GM23338 (cell line): ENCODE measurements at regions not wholly inside any gene's neighbourhood (a gene's known extent, or its start where the extent isn't known, plus 50 kb on each side); places are given as distances from the start of the nearest gene placed in this dataset.

Experiments used
- ATAC-seq: fragments of 200-7000 bp; cut with Tn5 transposase; 3 replicates; pipeline ENCODE4 v1.9.1; 2020
- DNase-seq: peaks from one replicate; pipeline ENCODE4 v3.0.0-alpha.2; 2015; ENCODE audit warnings: low spot score
- H2AFZ ChIP-seq: fragments of 200-600 bp; sonication (generic); 2 replicates; pipeline ENCODE4 v1.8.0; 2016; ENCODE audit warnings: antibody characterized with exemption, mild to moderate bottlenecking, moderate library complexity
- H3F3A ChIP-seq: fragments of 200-600 bp; sonication (generic); replicated peaks from 2 replicates; pipeline ENCODE4 v1.8.0; 2017; ENCODE audit warnings: antibody characterized with exemption, mixed run types, low read depth
- H3K27ac ChIP-seq: fragments of 200-600 bp; sonication (generic); 2 replicates; pipeline ENCODE4 v1.6.1; 2016; ENCODE audit warnings: low read depth
- H3K27me3 ChIP-seq: fragments of 200-600 bp; sonication (generic); 2 replicates; pipeline ENCODE4 v1.8.0; 2016; ENCODE audit warnings: mild to moderate bottlenecking, mixed run types, moderate library complexity; ENCODE audit not compliant: insufficient read depth
- H3K36me3 ChIP-seq: fragments of 200-600 bp; sonication (generic); 2 replicates; pipeline ENCODE4 v1.8.0; 2016; ENCODE audit warnings: mild to moderate bottlenecking; ENCODE audit not compliant: insufficient read depth
- H3K4me1 ChIP-seq: fragments of 200-600 bp; sonication (generic); 2 replicates; pipeline ENCODE4 v1.8.0; 2016; ENCODE audit warnings: mild to moderate bottlenecking, moderate library complexity; ENCODE audit not compliant: insufficient read depth
- H3K4me2 ChIP-seq: fragments of 200-600 bp; sonication (generic); 2 replicates; pipeline ENCODE4 v1.7.1; 2017; ENCODE audit warnings: mixed run types
- H3K4me3 ChIP-seq: fragments of 200-600 bp; sonication (generic); 2 replicates; pipeline ENCODE4 v1.6.1; 2016; ENCODE audit warnings: mixed run types
- H3K79me2 ChIP-seq: fragments of 200-600 bp; sonication (generic); replicated peaks from 2 replicates; pipeline ENCODE4 v1.8.0; 2017; ENCODE audit warnings: mild to moderate bottlenecking; ENCODE audit not compliant: insufficient read depth
- H3K9me2 ChIP-seq: fragments of 200-600 bp; sonication (generic); 2 replicates; pipeline ENCODE4 v1.8.0; 2017; ENCODE audit not compliant: insufficient read depth
- H4K20me1 ChIP-seq: fragments of 200-600 bp; sonication (generic); replicated peaks from 2 replicates; pipeline ENCODE4 v1.8.0; 2017; ENCODE audit warnings: mild to moderate bottlenecking; ENCODE audit not compliant: insufficient read depth
- H3K27ac Mint-ChIP-seq: 2 replicates; pipeline ENCODE4 v1.8.0; 2020; ENCODE audit warnings: inconsistent platforms, mild to moderate bottlenecking, moderate library complexity, mixed read lengths
- H3K27me3 Mint-ChIP-seq: 3 replicates; pipeline ENCODE4 v1.8.0; 2022; ENCODE audit warnings: low read depth, mild to moderate bottlenecking, moderate library complexity, mixed read lengths, inconsistent platforms; ENCODE audit not compliant: insufficient read depth, poor library complexity
- H3K36me3 Mint-ChIP-seq: 3 replicates; pipeline ENCODE4 v1.8.0; 2021; ENCODE audit warnings: low read depth, mild to moderate bottlenecking, inconsistent platforms, moderate library complexity, mixed read lengths
- H3K4me1 Mint-ChIP-seq: 3 replicates; pipeline ENCODE4 v1.8.0; 2020; ENCODE audit warnings: mild to moderate bottlenecking, inconsistent platforms, mixed read lengths
- H3K4me3 Mint-ChIP-seq: 3 replicates; pipeline ENCODE4 v1.8.0; 2021; ENCODE audit warnings: moderate library complexity, mild to moderate bottlenecking, inconsistent platforms, mixed read lengths
- H3K9me3 Mint-ChIP-seq: 3 replicates; pipeline ENCODE4 v1.8.0; 2020; ENCODE audit warnings: moderate library complexity, mild to moderate bottlenecking, inconsistent platforms, mixed read lengths
- CREB1 ChIP-seq: fragments of 250-450 bp; sonication (Bioruptor Pico); IDR thresholded peaks from 2 replicates; pipeline ENCODE4 v1.5.0; 2020; ENCODE audit warnings: low read depth, mild to moderate bottlenecking, moderate library complexity
- CTCF ChIP-seq, 2 experiments: fragments of 200-600 bp in 1 of 2; sonication (generic) in 1 of 2; conservative IDR thresholded peaks; 2 replicates each; pipeline versions ENCODE4 v1.5.1 to v1.6.1; 2016 to 2017; ENCODE audit warnings: antibody characterized with exemption in 2 of 2, low read depth in 2 of 2, mild to moderate bottlenecking in 2 of 2, moderate library complexity in 1 of 2
- ETS1 ChIP-seq: IDR thresholded peaks from 2 replicates; pipeline ENCODE4 v1.6.1; 2016; ENCODE audit warnings: antibody characterized with exemption
- EZH2 ChIP-seq: fragments of 200-600 bp; sonication (generic); IDR thresholded peaks from one replicate; pipeline ENCODE4 v1.8.0; 2017; ENCODE audit warnings: antibody characterized with exemption, mild to moderate bottlenecking, low read depth; ENCODE audit not compliant: unreplicated experiment
- EZH2phosphoT487 ChIP-seq: fragments of 200-600 bp; sonication (generic); IDR thresholded peaks from one replicate; pipeline ENCODE4 v1.8.1; 2018; ENCODE audit warnings: antibody characterized with exemption; ENCODE audit not compliant: unreplicated experiment
- JUNB ChIP-seq: IDR thresholded peaks from one replicate; pipeline ENCODE4 v1.6.1; 2016; ENCODE audit warnings: antibody characterized with exemption; ENCODE audit not compliant: unreplicated experiment
- NANOG ChIP-seq: IDR thresholded peaks from 2 replicates; pipeline ENCODE4 v1.6.1; 2016; ENCODE audit warnings: antibody characterized with exemption, borderline replicate concordance
- POLR2AphosphoS5 ChIP-seq: IDR thresholded peaks from 2 replicates; pipeline ENCODE4 v1.6.1; 2016; ENCODE audit warnings: antibody characterized with exemption, low read depth
- REST ChIP-seq: IDR thresholded peaks from one replicate; pipeline ENCODE4 v1.6.1; 2018; ENCODE audit warnings: antibody characterized with exemption; ENCODE audit not compliant: unreplicated experiment
- STAT1 ChIP-seq: IDR thresholded peaks from one replicate; pipeline ENCODE4 v1.6.1; 2016; ENCODE audit warnings: antibody characterized with exemption; ENCODE audit not compliant: unreplicated experiment
- ZNF114 ChIP-seq: fragments of 250-450 bp; sonication (Bioruptor Pico); IDR thresholded peaks from 2 replicates; pipeline ENCODE4 v1.5.0; 2020; ENCODE audit warnings: mild to moderate bottlenecking, moderate library complexity
- ZNF331 ChIP-seq: fragments of 250-450 bp; sonication (Bioruptor Pico); IDR thresholded peaks from 2 replicates; pipeline ENCODE4 v1.5.0; 2020; ENCODE audit warnings: low read depth, mild to moderate bottlenecking, moderate library complexity
- ZNF462 ChIP-seq: fragments of 250-450 bp; sonication (Bioruptor Pico); IDR thresholded peaks from 2 replicates; pipeline ENCODE4 v1.5.0; 2020; ENCODE audit warnings: mild to moderate bottlenecking, moderate library complexity

- H3K4me3 Mint-ChIP-seq = no peak overlapping the region
Observed at GRCh38 chr16:85258629-85259028, 146.4 kb upstream of the CIBAR2 start.

More at GRCh38 chr16:85258629-85259028, 146.4 kb upstream of the CIBAR2 start:
- H3K27me3 Mint-ChIP-seq = peaks cover 7% of the 10 kb centered on the region
- Histone ChIP-seq H3K36me3 (no peaks in the 10 kb centered on the region), H3K4me1 (no peaks in the 10 kb centered on the region), H3K79me2 (0 out of 2 replicates have a peak, but pooled peaks cover 5% of the 10 kb centered on the region), H3K27ac (no peak overlapping the region), H3F3A (0 out of 2 replicates have a peak, but pooled peaks cover 2% of the 10 kb centered on the region), H3K9me2 (no peaks in the 10 kb centered on the region), H3K4me2 (no peak overlapping the region), H2AFZ (no peak overlapping the region), H4K20me1 (peaks cover 8% of the 10 kb centered on the region), H3K27me3 (no peaks in the 10 kb centered on the region), H3K4me3 (no peak overlapping the region)
- no peak overlapping the region for H3K27ac Mint-ChIP-seq
- ATAC-seq = peak; percentile 18; the same call in 2 of the 3 replicates
- H3K9me3 Mint-ChIP-seq = no peaks in the 10 kb centered on the region
- H3K4me1 Mint-ChIP-seq = peaks cover 14% of the 10 kb centered on the region
- no peak for DNase-seq
- no peak for TF ChIP-seq POLR2AphosphoS5
- no peak for TF ChIP-seq ZNF462 (CRISPR knock-in tag)
- TF ChIP-seq EZH2 = no peak
- TF ChIP-seq EZH2phosphoT487 = no peak
- TF ChIP-seq CTCF (conservative IDR thresholded peaks at IDR 0.05; ENCODE audit: low read depth in 2 of 2) = no peak
- TF ChIP-seq CREB1 (CRISPR knock-in tag) = no peak
- TF ChIP-seq ZNF114 (CRISPR knock-in tag) = no peak
- TF ChIP-seq REST = no peak
- no peak for TF ChIP-seq ETS1
- TF ChIP-seq NANOG = no peak
- no peak for TF ChIP-seq JUNB
- no peak for TF ChIP-seq STAT1
- no peak for TF ChIP-seq ZNF331 (CRISPR knock-in tag)
- H3K36me3 Mint-ChIP-seq = no peaks in the 10 kb centered on the region
